T47D (cell line): ENCODE measurements at regions not wholly inside any gene's neighbourhood (a gene's known extent, or its start where the extent isn't known, plus 50 kb on each side); places are given as distances from the start of the nearest gene placed in this dataset.
"Not testable (repeated sequence)": the region's sequence is repeated elsewhere in the genome, so short reads cannot be mapped to it uniquely, and the experiment has no call there.

Source experiments
- DNase-seq, 2 experiments: peaks; one replicate each; pipeline versions ENCODE4 v3.0.0 to v3.0.0-alpha.2; 2011 to 2012; ENCODE audit warnings: low read depth in 1 of 2, low spot score in 1 of 2
- JUND ChIP-seq: IDR thresholded peaks from 2 replicates; pipeline ENCODE4 v1.6.1; 2012; ENCODE audit warnings: low read depth
- in situ Hi-C: cut with HindIII; loops from 2 replicates; pipeline ENCODE4 v1.10.0; 2016; ENCODE audit warnings: low sequenced_read_pairs, low pct_unique_long_range_greater_than_20kb

DNA sequence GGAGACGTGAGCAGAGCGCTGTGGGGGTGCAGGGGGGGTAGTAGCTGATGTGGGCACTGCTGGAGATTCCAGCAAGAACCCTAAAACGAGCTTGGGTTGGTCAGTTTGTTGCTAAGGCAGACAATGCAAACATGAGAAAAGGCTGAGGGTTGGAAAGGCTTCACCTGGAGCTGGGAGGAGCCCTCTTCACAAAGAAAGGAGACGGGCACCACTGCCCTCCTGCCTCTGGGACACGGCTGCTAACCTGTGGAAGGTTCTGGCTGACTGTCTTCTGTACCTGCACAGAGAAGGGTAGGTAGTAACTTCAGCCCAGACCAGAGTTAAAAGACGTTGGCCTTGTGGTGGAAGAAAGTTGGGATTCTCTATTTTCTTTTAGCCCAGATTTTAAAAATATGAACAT lies 108.7 kb downstream of the SUCLA2 start:
- no peak for TF ChIP-seq JUND
- in situ Hi-C loops: no loop called here
- DNase-seq: no peak

DNA sequence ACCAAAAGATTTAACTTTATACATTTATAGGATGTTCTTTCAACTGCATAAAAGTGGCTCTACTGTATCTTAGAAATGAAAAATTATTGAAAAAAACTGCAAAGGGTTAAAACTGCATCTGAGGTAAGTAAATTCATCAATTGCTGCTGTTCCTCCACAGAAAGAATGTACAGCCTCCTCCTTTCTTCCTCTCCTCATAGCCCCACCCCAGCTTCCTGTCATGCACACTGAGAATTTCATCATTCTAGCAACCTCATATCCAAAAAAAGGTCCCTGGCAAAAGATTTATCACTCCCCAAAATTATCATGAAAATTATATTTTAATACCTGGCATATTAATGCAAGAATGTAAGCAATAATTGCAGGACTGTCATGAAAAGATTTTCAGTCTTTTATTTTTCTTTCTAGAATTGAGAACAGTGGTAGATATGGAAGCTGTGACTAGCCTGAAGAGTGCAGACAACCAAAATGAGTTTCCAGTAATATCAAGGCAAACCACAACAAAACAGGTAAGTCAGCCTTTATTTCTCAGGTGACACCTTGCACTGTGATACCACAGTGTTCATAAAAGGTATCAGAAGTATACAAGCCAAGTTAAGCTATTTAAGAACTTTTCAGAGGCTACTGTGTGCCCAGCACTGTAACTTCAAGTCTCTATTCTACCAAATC lies 110.8 kb downstream of the SUCLA2 start:
- DNase-seq: no peak
- in situ Hi-C loops: no loop called here

DNA sequence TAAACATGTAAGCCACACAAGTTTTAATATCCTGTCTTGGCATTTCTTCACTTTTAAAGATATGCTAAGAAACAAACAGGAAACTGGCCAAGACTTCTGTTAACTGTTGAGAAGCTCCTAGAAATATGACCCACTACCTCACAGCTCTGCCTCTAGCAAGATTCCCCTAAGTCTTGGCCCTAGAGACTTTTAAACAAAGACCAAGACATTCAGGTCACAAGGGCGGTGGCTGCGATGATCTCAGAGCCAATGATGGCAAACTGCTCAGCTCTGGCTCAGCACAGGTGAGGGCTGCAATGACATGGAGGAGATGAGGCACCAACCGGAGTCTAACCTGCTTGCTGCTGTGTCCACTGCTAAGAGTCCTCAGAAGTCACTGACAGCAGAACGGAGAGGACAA lies 114.8 kb downstream of the SUCLA2 start:
- DNase-seq: no peak
- no peak for TF ChIP-seq JUND
- in situ Hi-C loops: no loop called here

More for the DNA sequence above, 110.8 kb downstream of the SUCLA2 start:
- no peak for TF ChIP-seq JUND

DNA sequence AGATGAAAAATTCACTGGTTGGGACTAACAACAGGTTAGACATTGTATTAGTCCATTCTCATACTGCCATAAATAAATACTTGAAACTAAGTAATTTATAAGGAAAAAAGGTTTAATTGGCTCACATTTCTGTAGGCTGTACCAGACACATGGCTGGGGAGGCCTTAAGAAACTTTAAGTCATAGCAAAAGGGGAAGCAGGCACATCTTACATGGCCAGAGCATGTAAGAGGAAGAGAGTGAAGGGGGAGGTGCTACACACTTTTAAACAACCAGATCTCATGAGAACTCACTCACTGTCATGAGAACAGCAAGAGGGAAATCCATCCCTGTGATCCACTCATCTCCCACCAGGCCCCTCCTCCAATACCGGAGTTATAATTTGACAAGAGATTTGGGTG lies 125.9 kb downstream of the SUCLA2 start:
- no peak for TF ChIP-seq JUND
- DNase-seq: no peak
- in situ Hi-C loops: no loop called here

DNA sequence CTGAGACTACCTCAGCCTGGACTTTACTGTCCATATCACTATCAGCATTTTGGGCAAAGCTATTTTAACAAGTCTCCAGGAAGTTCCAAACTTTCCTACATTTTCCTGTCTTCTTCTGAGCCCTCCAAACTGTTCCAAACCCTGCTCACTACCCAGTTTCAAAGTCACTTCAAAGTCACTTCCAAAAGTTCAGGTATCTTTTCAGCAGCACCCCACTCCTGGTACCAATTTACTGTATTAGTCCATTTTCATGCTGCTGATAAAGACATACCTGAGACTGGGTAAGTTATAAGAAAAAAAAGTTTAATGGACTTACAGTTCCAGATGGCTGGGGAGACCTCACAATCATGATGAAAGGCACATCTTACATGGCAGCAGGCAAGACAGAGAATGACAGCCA lies 127.1 kb downstream of the SUCLA2 start:
- in situ Hi-C loops, DNase-seq: not testable (repeated sequence)

DNA sequence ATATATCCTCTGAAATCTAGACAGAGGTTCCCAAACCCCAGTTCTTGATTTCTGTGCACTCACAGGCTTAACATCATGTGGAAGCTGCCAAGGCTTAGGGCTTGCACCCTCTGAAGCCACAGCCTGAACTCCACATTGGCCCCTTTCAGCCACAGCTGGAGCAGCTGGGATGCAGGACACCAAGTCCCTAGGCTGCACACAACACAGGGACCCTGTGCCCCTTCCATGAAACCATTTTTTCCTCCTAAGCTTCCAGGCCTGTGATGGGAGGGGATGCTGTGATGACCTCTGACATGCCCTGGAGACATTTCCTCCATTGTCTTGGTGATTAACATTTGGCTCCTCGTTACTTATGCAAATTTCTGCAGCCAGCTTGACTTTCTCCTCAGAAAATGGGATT lies 127.8 kb downstream of the SUCLA2 start:
- DNase-seq, in situ Hi-C loops: not testable (repeated sequence)

DNA sequence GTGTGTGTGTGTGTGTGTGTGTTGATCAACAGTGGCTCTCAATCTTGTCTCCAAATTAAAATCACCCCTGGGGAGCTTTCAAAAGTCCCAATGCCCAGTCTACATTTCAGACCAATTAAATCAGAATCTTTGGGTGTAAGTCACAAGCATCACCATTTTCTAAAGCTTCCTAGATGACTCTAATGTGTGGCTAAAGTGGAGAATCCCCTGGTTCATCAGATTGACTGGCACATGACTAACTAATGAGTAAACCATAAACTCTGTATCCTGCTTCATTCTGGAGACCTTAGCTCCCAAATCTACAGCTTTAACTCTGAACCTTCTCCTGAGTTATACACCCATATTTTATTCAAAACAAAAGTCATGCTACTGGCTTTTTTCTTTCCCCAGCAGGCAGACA lies 131.3 kb downstream of the SUCLA2 start:
- in situ Hi-C loops: no loop called here
- no peak for TF ChIP-seq JUND
- no peak for DNase-seq

DNA sequence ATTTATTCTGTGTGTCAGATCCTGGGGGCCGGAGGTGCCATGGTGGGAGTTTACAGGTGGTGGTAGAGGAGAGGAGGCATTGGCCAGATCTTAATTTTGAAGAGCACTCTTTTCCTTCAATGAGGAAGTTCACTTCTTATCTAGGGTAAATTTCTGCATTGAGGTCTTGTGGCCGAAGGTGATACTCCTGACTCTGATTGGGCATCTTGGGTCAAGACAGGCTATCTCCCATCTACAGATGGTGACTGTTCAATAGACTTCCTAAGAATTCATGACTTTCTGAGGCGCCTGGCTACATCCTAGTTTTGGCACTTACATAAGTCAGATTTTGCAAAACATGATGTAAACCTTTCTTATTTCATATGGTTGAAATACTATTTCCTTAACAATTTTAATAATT lies 135.2 kb downstream of the SUCLA2 start:
- no peak for DNase-seq
- in situ Hi-C loops: no loop called here
- TF ChIP-seq JUND: no peak

DNA sequence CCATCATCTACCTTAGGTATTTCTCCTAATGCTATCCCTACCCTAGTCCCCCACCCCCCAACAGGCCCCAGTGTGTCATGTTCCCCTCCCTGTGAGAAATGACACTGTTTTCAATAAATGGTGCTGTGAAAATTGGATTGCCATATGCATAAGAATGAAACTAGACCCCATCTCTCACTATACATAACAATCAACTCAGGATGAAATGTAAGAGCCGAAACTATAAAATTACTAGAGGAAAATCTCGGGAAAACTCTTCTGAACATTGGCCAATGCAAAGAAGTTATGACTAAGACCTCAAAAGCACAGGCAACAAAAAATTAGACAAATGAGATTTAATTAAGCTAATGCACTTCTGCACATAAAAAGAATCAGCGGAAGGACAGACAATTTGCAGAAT lies 138.2 kb downstream of the SUCLA2 start:
- no peak for DNase-seq
- no peak for TF ChIP-seq JUND
- in situ Hi-C loops: no loop called here

DNA sequence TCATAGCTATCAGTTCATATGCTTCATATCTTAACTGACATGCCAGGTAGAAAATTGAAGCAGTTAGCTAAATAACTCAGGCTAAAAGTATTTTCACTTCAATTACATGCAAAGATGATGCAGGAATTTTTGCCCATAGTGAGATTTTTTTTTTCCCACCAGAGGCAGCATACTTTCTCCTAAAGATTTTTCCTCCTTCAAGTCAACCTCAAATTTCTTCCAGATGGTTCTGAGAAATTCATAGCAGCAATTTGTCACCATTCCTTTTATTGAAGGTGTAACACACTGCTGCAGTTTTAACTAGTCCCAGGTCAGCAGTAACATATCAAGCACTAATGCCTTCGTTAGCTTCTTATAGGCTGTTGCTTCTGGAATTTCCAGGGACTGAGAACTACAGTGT lies 141.9 kb downstream of the SUCLA2 start:
- no peak for TF ChIP-seq JUND
- in situ Hi-C loops: no loop called here
- no peak for DNase-seq

DNA sequence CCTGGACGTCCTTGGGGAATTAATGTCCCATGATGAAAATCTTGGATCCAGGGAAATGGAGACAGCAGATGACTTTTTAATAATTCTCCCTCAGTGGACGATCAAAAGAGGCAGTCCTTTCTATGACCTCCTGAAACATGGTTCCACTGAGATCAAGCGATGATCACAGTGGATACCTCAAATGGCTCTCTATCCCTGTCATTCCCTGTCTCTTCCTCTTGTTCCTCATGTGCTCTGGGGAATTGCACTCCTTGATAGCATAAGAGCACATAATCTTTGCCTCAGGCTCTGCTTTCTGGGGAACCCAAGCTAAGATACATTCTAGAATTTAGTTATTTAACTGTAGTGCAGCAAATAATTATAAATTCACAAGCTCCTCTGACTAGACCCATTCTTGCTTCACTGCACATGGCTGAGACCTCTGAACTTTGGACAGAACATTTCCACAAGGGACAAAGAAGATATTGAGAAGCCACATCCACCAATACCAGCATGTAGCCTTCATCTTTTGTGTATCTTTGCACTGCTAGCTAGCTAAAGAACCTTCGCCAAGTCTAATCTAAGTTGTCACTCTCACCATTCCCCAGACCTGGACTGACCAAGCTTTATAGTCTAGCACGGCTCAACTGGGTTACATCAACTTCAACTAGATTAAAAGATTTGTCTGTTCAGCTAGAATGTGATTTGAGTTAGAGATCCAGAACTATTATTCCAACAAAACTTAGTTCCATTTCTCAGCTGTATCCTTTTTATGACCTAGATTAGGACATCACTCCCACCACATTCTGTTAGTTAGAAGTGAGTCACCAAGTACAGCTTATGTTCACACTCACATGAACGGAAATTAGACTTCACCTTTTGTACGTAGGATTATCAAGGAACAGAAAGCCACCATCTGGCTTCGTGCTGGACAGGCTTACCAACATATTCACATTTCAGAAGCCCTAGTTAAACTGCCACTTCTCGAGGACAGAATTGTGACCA lies 142.7 kb downstream of the SUCLA2 start:
- no peak for TF ChIP-seq JUND
- no peak for DNase-seq
- in situ Hi-C loops: no loop called here

DNA sequence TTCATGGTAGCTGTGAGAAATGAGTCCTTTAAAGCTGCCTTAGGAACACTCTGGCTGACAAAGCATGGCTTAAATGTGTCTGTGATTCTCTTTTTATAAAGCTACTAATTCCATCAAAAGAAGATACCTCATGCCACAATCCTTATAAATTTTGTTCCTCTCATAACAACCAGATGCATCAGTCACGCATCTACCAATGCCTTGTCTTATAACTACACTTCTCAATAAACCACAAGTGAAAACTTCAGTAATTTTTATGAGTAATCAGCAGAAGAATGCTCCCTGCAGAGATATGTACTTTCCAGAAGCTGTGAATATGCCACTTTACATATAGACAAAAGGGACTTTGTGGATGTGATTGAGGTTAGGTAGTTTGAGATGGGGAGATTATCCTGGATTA lies 147.8 kb downstream of the SUCLA2 start:
- DNase-seq: no peak
- TF ChIP-seq JUND: no peak
- in situ Hi-C loops: no loop called here

DNA sequence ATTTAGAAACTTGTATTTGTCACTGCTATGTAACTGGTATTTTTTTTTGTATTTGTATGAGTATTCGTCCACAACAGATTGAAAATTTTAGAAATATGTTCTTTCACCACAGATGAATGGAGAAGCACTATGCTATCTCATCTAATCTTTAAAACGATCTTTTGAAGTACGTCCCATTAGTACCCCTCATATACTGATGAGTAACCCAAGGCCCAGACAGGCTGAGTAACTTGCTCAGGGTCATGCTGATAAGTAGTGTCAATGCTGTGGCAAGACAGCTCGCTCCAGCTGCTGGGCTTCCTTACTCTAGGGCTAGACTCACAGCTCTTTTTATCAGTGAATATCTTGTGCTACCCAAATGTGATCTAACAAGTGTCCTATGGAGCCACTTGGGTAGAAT lies 154.2 kb downstream of the SUCLA2 start:
- no peak for TF ChIP-seq JUND
- in situ Hi-C loops: no loop called here
- DNase-seq: no peak

DNA sequence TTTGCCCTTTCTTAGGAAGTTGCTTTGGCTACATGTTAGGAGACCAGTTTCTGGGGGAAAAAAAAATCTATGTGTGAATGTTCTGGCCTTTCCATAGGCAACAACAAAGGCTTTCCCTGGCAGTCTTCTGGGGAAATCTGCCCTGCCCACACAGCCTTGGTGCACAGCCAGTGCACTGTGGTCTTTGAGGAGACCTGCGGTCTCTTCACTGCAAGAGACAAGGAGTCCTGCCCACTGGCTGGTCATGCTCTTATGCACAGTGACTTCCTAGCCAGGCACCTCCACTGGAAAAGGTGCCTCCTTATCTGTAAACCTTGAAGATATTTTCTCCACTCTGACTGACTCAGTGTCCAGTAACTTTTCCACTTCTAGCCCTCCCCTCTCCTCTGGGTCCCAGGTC lies 155.1 kb downstream of the SUCLA2 start:
- in situ Hi-C loops: no loop called here
- no peak for TF ChIP-seq JUND

More for the DNA sequence above, 155.1 kb downstream of the SUCLA2 start:
- no peak for DNase-seq
